Neuronal stem cell (in vitro differentiated cells): ENCODE measurements at regions not wholly inside any gene's neighbourhood (a gene's known extent, or its start where the extent isn't known, plus 50 kb on each side); places are given as distances from the start of the nearest gene placed in this dataset.

Experiments
- DNase-seq: peaks from one replicate; pipeline ENCODE4 v3.0.0-alpha.2; 2013; ENCODE audit warnings: low spot score
- H2AFZ ChIP-seq: one replicate; pipeline ENCODE4 v1.6.1; 2013; ENCODE audit warnings: mild to moderate bottlenecking, low read length, inconsistent platforms
- H2AK5ac ChIP-seq: 2 replicates; pipeline ENCODE4 v1.6.1; 2013; ENCODE audit warnings: low read depth, mild to moderate bottlenecking, inconsistent platforms, low read length, moderate library complexity, mixed read lengths
- H2BK120ac ChIP-seq: 2 replicates; pipeline ENCODE4 v1.6.1; 2013; ENCODE audit warnings: low read depth, mild to moderate bottlenecking, inconsistent platforms, low read length, moderate library complexity, mixed read lengths
- H2BK12ac ChIP-seq: one replicate; pipeline ENCODE4 v1.6.1; 2013; ENCODE audit warnings: low read length, inconsistent platforms
- H2BK15ac ChIP-seq: 2 replicates; pipeline ENCODE4 v1.6.1; 2013; ENCODE audit warnings: mild to moderate bottlenecking, low read length, inconsistent platforms, mixed read lengths
- H2BK5ac ChIP-seq: one replicate; pipeline ENCODE4 v1.6.1; 2013; ENCODE audit warnings: inconsistent platforms, mild to moderate bottlenecking, low read length, moderate library complexity
- H3K14ac ChIP-seq: one replicate; pipeline ENCODE4 v1.6.1; 2013; ENCODE audit warnings: low read length, inconsistent platforms
- H3K18ac ChIP-seq: 2 replicates; pipeline ENCODE4 v1.6.1; 2013; ENCODE audit warnings: low read length, inconsistent platforms
- H3K23ac ChIP-seq: 2 replicates; pipeline ENCODE4 v1.6.1; 2013; ENCODE audit warnings: low read depth, mild to moderate bottlenecking, mixed read lengths, low read length, inconsistent platforms; ENCODE audit not compliant: poor library complexity
- H3K27ac ChIP-seq: replicated peaks from 3 replicates; pipeline ENCODE4 v1.5.1; 2013; ENCODE audit warnings: low read length, inconsistent platforms
- H3K27me3 ChIP-seq, 3 experiments: 2 replicates each; pipeline ENCODE4 v1.6.1; 2013; ENCODE audit warnings: low read length in 3 of 3, mild to moderate bottlenecking in 2 of 3, inconsistent platforms in 1 of 3, low read depth in 1 of 3, mixed read lengths in 1 of 3, moderate library complexity in 1 of 3; ENCODE audit not compliant: control insufficient read depth in 3 of 3, insufficient read depth in 3 of 3
- H3K36me3 ChIP-seq, 2 donors: replicated peaks in 1 of 2; 2 replicates each; pipeline ENCODE4 v1.6.1; 2013; ENCODE audit warnings: low read length in 2 of 2; ENCODE audit not compliant: control insufficient read depth in 2 of 2, insufficient read depth in 2 of 2
- H3K4ac ChIP-seq: 2 replicates; pipeline ENCODE4 v1.6.1; 2013; ENCODE audit warnings: inconsistent platforms, mild to moderate bottlenecking, low read length, moderate library complexity
- H3K4me1 ChIP-seq, 2 donors: 1 replicate in 1 of 2; 2 replicates in 1 of 2; pipeline ENCODE4 v1.6.1; 2013; ENCODE audit warnings: low read length in 2 of 2, low read depth in 1 of 2; ENCODE audit not compliant: control insufficient read depth in 2 of 2, insufficient read depth in 1 of 2
- H3K4me2 ChIP-seq: one replicate; pipeline ENCODE4 v1.6.1; 2013; ENCODE audit warnings: mild to moderate bottlenecking, low read length, inconsistent platforms; ENCODE audit not compliant: insufficient read depth, poor library complexity, severe bottlenecking
- H3K4me3 ChIP-seq, 2 donors: 2 replicates each; pipeline ENCODE4 v1.5.1; 2013; ENCODE audit warnings: low read length in 2 of 2, mild to moderate bottlenecking in 2 of 2, inconsistent platforms in 1 of 2, moderate library complexity in 1 of 2
- H3K79me1 ChIP-seq: one replicate; pipeline ENCODE4 v1.6.1; 2013; ENCODE audit warnings: low read depth, mild to moderate bottlenecking, inconsistent platforms, low read length, moderate library complexity
- H3K9ac ChIP-seq: one replicate; pipeline ENCODE4 v1.6.1; 2013; ENCODE audit warnings: mild to moderate bottlenecking, low read depth, low read length, inconsistent platforms; ENCODE audit not compliant: poor library complexity
- H3K9me3 ChIP-seq, 2 donors: replicated peaks in 1 of 2; 2 replicates each; pipeline versions ENCODE3 to v1.6.1; 2013; ENCODE audit warnings: low read length in 2 of 2, mild to moderate bottlenecking in 2 of 2, inconsistent platforms in 1 of 2, low read depth in 1 of 2, mixed read lengths in 1 of 2, moderate library complexity in 1 of 2; ENCODE audit not compliant: control insufficient read depth in 2 of 2, insufficient read depth in 1 of 2
- H4K8ac ChIP-seq: one replicate; pipeline ENCODE4 v1.6.1; 2013; ENCODE audit warnings: low read depth, mild to moderate bottlenecking, inconsistent platforms, low read length, moderate library complexity
- H4K91ac ChIP-seq: one replicate; pipeline ENCODE4 v1.6.1; 2013; ENCODE audit warnings: low read length, low read depth, mild to moderate bottlenecking, inconsistent platforms; ENCODE audit not compliant: poor library complexity
- WGBS, 2 donors: extraction: QIAGEN DNeasy Blood & Tissue Kit; methylation state at CpG; one replicate each; pipeline ENCODE4 v1.1.7; 2013; ENCODE audit warnings: missing lambda C conversion rate in 2 of 2, mixed read lengths in 1 of 2; ENCODE audit not compliant: insufficient read length in 2 of 2, insufficient replicate concordance in 1 of 2; ENCODE audit errors: extremely low coverage in 2 of 2; 5-methylcytosine and 5-hydroxymethylcytosine counted together

GRCh38 chr7:142535123-142535779, 214.0 kb upstream of the PRSS1 start:
- Histone ChIP-seq H2AFZ (no peak overlapping the region), H3K27ac (no peak overlapping the region), H3K9ac (no peak overlapping the region), H4K91ac (no peak overlapping the region), H3K4me1 (no peaks in the 10 kb centered on the region), H4K8ac (no peak overlapping the region), H3K9me3 (no peaks in the 10 kb centered on the region), H3K4ac (no peak overlapping the region), H3K14ac (no peak overlapping the region), H2BK120ac (no peak overlapping the region), H2BK15ac (no peak overlapping the region), H2BK12ac (no peak overlapping the region), H3K4me2 (no peak overlapping the region), H3K27me3 (no peaks in the 10 kb centered on the region), H3K18ac (no peak overlapping the region), H3K79me1 (no peaks in the 10 kb centered on the region), H2BK5ac (no peak overlapping the region), H3K4me3 (no peak overlapping the region), H3K36me3 (no peaks in the 10 kb centered on the region), H2AK5ac (no peak overlapping the region), H3K23ac (no peak overlapping the region)
- DNase-seq = peak; percentile 63
- no CpG with 5 or more reads among the region's 7 CpGs for WGBS, 2 donors

DNA sequence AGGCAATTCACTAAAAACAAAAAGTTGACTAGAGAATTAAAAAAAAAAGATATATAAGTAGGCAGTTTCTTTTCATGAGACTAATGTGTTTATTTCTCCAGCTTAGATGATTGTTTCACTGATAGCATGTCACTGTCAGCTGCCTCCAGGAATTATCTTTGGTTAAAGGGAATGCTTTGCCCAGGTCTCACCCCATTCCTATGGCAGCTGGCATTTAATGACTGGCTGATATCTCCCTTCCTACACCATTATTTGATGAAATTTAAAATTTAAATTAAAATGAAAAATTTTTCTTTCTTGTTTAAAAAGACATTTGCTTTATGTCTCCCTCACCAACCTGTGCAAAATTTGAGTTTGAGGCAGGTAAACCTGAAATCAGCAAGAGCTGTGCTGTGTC, 214.5 kb upstream of the PRSS1 start:
- no peak overlapping the region for H2AFZ ChIP-seq
- no peak overlapping the region for H2AK5ac ChIP-seq
- no peak overlapping the region for H3K27ac ChIP-seq
- no peak overlapping the region for H3K23ac ChIP-seq
- no peaks in the 10 kb centered on the region for H3K27me3 ChIP-seq
- H3K18ac ChIP-seq = no peak overlapping the region
- H3K79me1 ChIP-seq = no peaks in the 10 kb centered on the region
- H3K14ac ChIP-seq = no peak overlapping the region
- H2BK15ac ChIP-seq = no peak overlapping the region
- no peaks in the 10 kb centered on the region for H3K9me3 ChIP-seq
- no peaks in the 10 kb centered on the region for H3K4me1 ChIP-seq
- H3K4me3 ChIP-seq = no peak overlapping the region
- no peak overlapping the region for H3K9ac ChIP-seq
- H2BK12ac ChIP-seq = no peak overlapping the region
- no peak for DNase-seq
- H2BK120ac ChIP-seq = no peak overlapping the region
- H3K36me3 ChIP-seq = no peaks in the 10 kb centered on the region
- H2BK5ac ChIP-seq = no peak overlapping the region
- no peak overlapping the region for H3K4me2 ChIP-seq
- H4K91ac ChIP-seq = no peak overlapping the region
- no peak overlapping the region for H3K4ac ChIP-seq
- H4K8ac ChIP-seq = no peak overlapping the region

GRCh38 chr7:142533920-142534319, 215.4 kb upstream of the PRSS1 start:
- no peak overlapping the region for H2AK5ac ChIP-seq
- no peak overlapping the region for H3K4me3 ChIP-seq
- H3K9ac ChIP-seq = no peak overlapping the region

GRCh38 chr7:142529591-142529990, 219.7 kb upstream of the PRSS1 start:
- Histone ChIP-seq H3K27me3 (no peaks in the 10 kb centered on the region), H3K9me3 (no peaks in the 10 kb centered on the region), H3K18ac (no peak overlapping the region), H4K8ac (no peak overlapping the region), H3K4me2 (no peak overlapping the region), H3K23ac (no peak overlapping the region), H2BK120ac (no peak overlapping the region), H3K4me1 (peaks cover 0 to 2% of the 10 kb centered on the region in 2 donors), H4K91ac (no peak overlapping the region), H3K4ac (no peak overlapping the region), H3K79me1 (no peaks in the 10 kb centered on the region), H3K4me3 (no peak overlapping the region), H2BK12ac (no peak overlapping the region), H2BK5ac (no peak overlapping the region), H3K36me3 (no peaks in the 10 kb centered on the region), H3K27ac (no peak overlapping the region), H2AFZ (no peak overlapping the region), H3K9ac (no peak overlapping the region), H2AK5ac (no peak overlapping the region), H2BK15ac (no peak overlapping the region), H3K14ac (no peak overlapping the region)
- no CpG with 5 or more reads among the region's 4 CpGs for WGBS, 2 donors
- no peak for DNase-seq

More at GRCh38 chr7:142533920-142534319, 215.4 kb upstream of the PRSS1 start:
- Histone ChIP-seq H2BK5ac (no peak overlapping the region), H2BK120ac (no peak overlapping the region), H3K14ac (no peak overlapping the region), H4K8ac (no peak overlapping the region), H4K91ac (no peak overlapping the region), H3K36me3 (no peaks in the 10 kb centered on the region), H3K4me1 (peaks cover 0 to 2% of the 10 kb centered on the region in 2 donors), H3K27ac (no peak overlapping the region), H2AFZ (no peak overlapping the region), H3K23ac (no peak overlapping the region), H3K79me1 (no peaks in the 10 kb centered on the region), H2BK12ac (no peak overlapping the region), H3K4me2 (no peak overlapping the region), H3K9me3 (no peaks in the 10 kb centered on the region), H3K27me3 (no peaks in the 10 kb centered on the region), H3K4ac (no peak overlapping the region), H2BK15ac (no peak overlapping the region), H3K18ac (no peak overlapping the region)
- DNase-seq = no peak
- no CpG with 5 or more reads among the region's 2 CpGs for WGBS, 2 donors
